Smooth muscle cell (in vitro differentiated cells): ENCODE measurements at regions not wholly inside any gene's neighbourhood (a gene's known extent, or its start where the extent isn't known, plus 50 kb on each side); places are given as distances from the start of the nearest gene placed in this dataset.

Experiments
- DNase-seq: peaks from one replicate; lab custom pipeline; 2025; ENCODE audit not compliant: unreplicated experiment; lab: John Stamatoyannopoulos, UW
- H2AFZ ChIP-seq: fragments of 200-600 bp; sonication (generic); 2 replicates; pipeline ENCODE4 v1.6.0; 2016; ENCODE audit warnings: antibody characterized with exemption, low read depth, mild to moderate bottlenecking
- H3F3A ChIP-seq: fragments of 200-600 bp; sonication (generic); 2 replicates; pipeline ENCODE4 v1.6.0; 2017; ENCODE audit warnings: antibody characterized with exemption, low read depth
- H3K27ac ChIP-seq: fragments of 200-600 bp; sonication (generic); 2 replicates; pipeline ENCODE4 v1.5.1; 2016; ENCODE audit warnings: low read depth, mild to moderate bottlenecking
- H3K27me3 ChIP-seq: fragments of 200-600 bp; sonication (generic); 2 replicates; pipeline ENCODE4 v1.6.1; 2016; ENCODE audit warnings: low read depth, mild to moderate bottlenecking
- H3K36me3 ChIP-seq: fragments of 200-600 bp; sonication (generic); 2 replicates; pipeline ENCODE4 v1.5.1; 2016; ENCODE audit warnings: low read depth
- H3K4me1 ChIP-seq: fragments of 200-600 bp; sonication (generic); 2 replicates; pipeline ENCODE4 v1.5.1; 2016; ENCODE audit warnings: low read depth
- H3K4me2 ChIP-seq: fragments of 200-600 bp; sonication (generic); 2 replicates; pipeline ENCODE4 v1.6.0; 2016; ENCODE audit warnings: mild to moderate bottlenecking
- H3K4me3 ChIP-seq: fragments of 200-600 bp; sonication (generic); 2 replicates; pipeline ENCODE4 v1.5.1; 2016; ENCODE audit warnings: mild to moderate bottlenecking
- H3K79me2 ChIP-seq: fragments of 200-600 bp; sonication (generic); 2 replicates; pipeline ENCODE4 v1.6.0; 2016; ENCODE audit warnings: low read depth, mild to moderate bottlenecking
- H3K9ac ChIP-seq: fragments of 200-600 bp; sonication (generic); 2 replicates; pipeline ENCODE4 v1.6.0; 2016; ENCODE audit warnings: low read depth
- H3K9me3 ChIP-seq: fragments of 200-600 bp; sonication (generic); replicated peaks from 2 replicates; pipeline ENCODE4 v1.5.1; 2016; ENCODE audit warnings: low read depth
- H4K20me1 ChIP-seq: fragments of 200-600 bp; sonication (generic); 2 replicates; pipeline ENCODE4 v1.6.0; 2016; ENCODE audit warnings: low read depth
- CTCF ChIP-seq: fragments of 200-600 bp; sonication (generic); IDR thresholded peaks from 2 replicates; pipeline ENCODE4 v1.5.1; 2017; ENCODE audit warnings: borderline replicate concordance, mild to moderate bottlenecking, antibody characterized with exemption; ENCODE audit not compliant: insufficient read depth, poor library complexity, severe bottlenecking
- WGBS: methylation state at CpG from one replicate; pipeline ENCODE4 v1.1.7; 2016; ENCODE audit warnings: low lambda C conversion rate; 5-methylcytosine and 5-hydroxymethylcytosine counted together

GRCh38 chr9:88723751-88724150 lies 188.8 kb downstream of the NXNL2 start:
- Histone ChIP-seq H2AFZ (no peak overlapping the region), H3K27me3 (no peaks in the 10 kb centered on the region), H3K79me2 (no peaks in the 10 kb centered on the region), H3K4me1 (no peaks in the 10 kb centered on the region), H3F3A (no peaks in the 10 kb centered on the region), H3K4me3 (no peak overlapping the region), H3K4me2 (no peak overlapping the region), H3K27ac (no peak overlapping the region), H3K9ac (no peak overlapping the region), H3K9me3 (no peaks in the 10 kb centered on the region), H4K20me1 (no peaks in the 10 kb centered on the region), H3K36me3 (no peaks in the 10 kb centered on the region)
- DNase-seq = no peak
- TF ChIP-seq CTCF = no peak

- Histone ChIP-seq H3F3A (no peaks in the 10 kb centered on the region), H3K9ac (no peak overlapping the region), H3K27me3 (no peaks in the 10 kb centered on the region), H3K4me1 (no peaks in the 10 kb centered on the region), H3K9me3 (no peaks in the 10 kb centered on the region), H3K79me2 (no peaks in the 10 kb centered on the region), H2AFZ (peak overlapping the region; percentile 59), H3K4me2 (no peak overlapping the region), H3K27ac (no peak overlapping the region), H4K20me1 (no peaks in the 10 kb centered on the region), H3K36me3 (no peaks in the 10 kb centered on the region), H3K4me3 (no peak overlapping the region)
- WGBS = 53% methylated on average over 5 of the region's 5 CpGs
- no peak for TF ChIP-seq CTCF
- no peak for DNase-seq
Observed at GRCh38 chr9:88724331-88724730, 189.4 kb downstream of the NXNL2 start.

- Histone ChIP-seq H3F3A (no peaks in the 10 kb centered on the region), H3K79me2 (no peaks in the 10 kb centered on the region), H2AFZ (no peak overlapping the region), H3K9me3 (no peaks in the 10 kb centered on the region), H3K36me3 (no peaks in the 10 kb centered on the region), H3K4me3 (no peak overlapping the region), H3K9ac (no peak overlapping the region), H4K20me1 (no peaks in the 10 kb centered on the region), H3K4me1 (no peaks in the 10 kb centered on the region), H3K4me2 (no peak overlapping the region), H3K27ac (no peak overlapping the region), H3K27me3 (no peaks in the 10 kb centered on the region)
- no peak for DNase-seq
- no peak for TF ChIP-seq CTCF
- WGBS = 86% methylated on average over 3 of the region's 3 CpGs
Observed at GRCh38 chr9:88725300-88726019, 190.5 kb downstream of the NXNL2 start.

- Histone ChIP-seq H3K4me3 (no peak overlapping the region), H3K36me3 (no peaks in the 10 kb centered on the region), H3K4me1 (no peaks in the 10 kb centered on the region), H4K20me1 (no peaks in the 10 kb centered on the region), H3K9me3 (no peaks in the 10 kb centered on the region), H3F3A (no peaks in the 10 kb centered on the region), H3K4me2 (no peak overlapping the region), H3K79me2 (no peaks in the 10 kb centered on the region), H3K27ac (no peak overlapping the region), H3K9ac (no peak overlapping the region), H2AFZ (no peak overlapping the region), H3K27me3 (no peaks in the 10 kb centered on the region)
- no peak for TF ChIP-seq CTCF
- no peak for DNase-seq
- 100% methylated on average over 2 of the region's 2 CpGs for WGBS
Observed at GRCh38 chr9:88726803-88727202, 191.8 kb downstream of the NXNL2 start.
